HS-27A (cell line): ENCODE measurements at regions not wholly inside any gene's neighbourhood (a gene's known extent, or its start where the extent isn't known, plus 50 kb on each side); places are given as distances from the start of the nearest gene placed in this dataset.

ENCODE experiments used
- DNase-seq: peaks from one replicate; pipeline ENCODE4 v3.0.0-alpha.2; 2012; ENCODE audit warnings: low read depth, missing footprints

DNA sequence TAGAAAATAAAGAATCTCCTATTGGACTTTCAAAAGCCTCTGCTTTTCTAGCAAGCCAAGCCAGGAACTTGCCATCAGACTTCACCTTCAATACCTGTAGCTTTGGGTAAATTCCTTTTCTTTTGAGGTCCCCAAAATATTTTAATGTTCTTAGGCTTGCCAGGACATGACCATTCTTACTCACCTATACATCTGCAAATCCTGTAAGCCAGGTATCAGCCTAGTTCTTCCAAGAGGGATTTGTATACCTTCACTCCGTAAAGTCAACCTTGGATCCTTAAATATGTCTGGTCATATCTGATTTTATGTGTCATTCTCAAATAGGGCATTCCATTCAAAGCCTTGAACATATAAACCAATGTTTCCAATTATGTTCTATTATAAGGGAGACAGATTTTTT lies 210.6 kb upstream of the CELF2 start:
- no peak for DNase-seq

DNA sequence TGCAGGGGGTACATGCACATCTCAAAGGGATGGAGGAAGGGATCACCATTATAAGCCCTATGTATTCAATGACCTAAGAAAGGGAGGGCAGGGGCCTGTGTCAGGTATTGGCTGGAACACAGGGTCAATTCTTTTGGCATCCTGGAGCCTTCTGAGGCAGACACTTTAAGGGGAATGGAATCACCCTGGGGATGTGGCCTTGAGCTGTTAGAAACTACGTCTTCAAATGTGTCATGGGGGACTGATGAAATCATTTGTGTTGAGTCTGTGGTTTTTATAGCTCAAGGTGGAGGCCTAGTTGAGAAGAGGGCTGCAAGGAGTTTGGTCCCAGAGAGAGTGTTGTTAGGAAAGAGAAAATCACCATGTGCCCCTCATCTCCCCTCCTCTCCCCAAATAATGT lies 206.1 kb upstream of the CELF2 start:
- no peak for DNase-seq

DNA sequence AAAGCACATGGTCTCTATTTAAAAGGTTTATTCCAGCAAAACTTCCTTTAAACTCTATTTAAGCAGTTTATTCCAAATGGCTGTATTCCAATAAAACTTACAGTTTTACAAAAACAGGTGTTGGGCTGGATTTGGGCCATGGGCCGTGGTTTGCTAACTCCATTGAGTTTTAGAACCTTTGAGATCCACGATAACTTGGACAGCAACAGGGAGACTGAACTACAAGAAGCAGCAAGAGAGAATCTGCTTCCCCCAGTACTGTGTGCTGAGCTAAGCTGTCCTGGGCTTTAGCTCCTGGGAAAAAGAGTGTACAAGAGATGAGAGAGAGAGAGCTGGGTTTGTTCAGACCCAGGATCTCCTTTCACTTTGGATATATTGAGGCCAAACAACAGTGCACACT lies 204.0 kb upstream of the CELF2 start:
- DNase-seq, result no peak

DNA sequence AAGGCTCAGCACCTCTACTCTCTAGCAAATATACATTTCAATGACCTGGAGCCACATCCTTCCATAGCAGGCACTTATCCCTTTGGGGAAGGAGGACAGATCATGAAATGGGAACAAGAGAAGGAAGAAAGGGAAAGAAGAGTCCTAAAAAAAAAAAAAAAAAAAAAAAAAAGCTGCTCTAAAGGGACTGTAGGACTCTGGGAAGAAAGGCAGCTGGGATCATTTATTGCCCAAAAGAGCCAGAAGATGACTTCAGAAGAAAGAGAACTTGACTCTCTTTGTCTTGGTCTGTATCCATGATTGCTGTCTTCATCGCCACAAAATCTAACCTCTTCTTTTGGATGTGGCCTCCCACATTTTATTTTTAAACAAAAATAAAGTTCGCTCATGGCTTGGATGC lies 203.6 kb upstream of the CELF2 start:
- no peak for DNase-seq

- DNase-seq, result no peak
These were observed 201.2 kb upstream of the CELF2 start for GRCh38 chr10:10816447-10816846.

DNA sequence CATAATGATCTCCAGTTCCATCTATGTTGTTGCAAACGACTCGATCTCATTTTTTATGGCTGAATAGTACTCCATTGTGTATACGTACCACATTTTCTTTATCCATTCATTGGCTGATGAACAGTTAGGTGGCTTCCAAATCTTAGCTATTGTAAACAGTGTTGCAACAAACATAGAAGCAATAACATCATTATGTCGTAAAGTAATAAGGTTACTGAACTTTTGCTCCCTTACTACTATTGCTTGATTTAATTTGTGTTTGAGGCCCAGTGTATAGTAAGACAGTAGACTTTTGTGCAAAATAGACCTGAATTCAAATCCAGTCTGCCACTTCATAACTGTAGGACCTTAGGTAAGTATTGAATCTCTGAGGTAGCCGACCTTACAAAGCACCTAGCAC lies 200.1 kb upstream of the CELF2 start:
- no peak for DNase-seq

GRCh38 chr10:10818082-10818481 lies 199.6 kb upstream of the CELF2 start:
- DNase-seq, result no peak

DNA sequence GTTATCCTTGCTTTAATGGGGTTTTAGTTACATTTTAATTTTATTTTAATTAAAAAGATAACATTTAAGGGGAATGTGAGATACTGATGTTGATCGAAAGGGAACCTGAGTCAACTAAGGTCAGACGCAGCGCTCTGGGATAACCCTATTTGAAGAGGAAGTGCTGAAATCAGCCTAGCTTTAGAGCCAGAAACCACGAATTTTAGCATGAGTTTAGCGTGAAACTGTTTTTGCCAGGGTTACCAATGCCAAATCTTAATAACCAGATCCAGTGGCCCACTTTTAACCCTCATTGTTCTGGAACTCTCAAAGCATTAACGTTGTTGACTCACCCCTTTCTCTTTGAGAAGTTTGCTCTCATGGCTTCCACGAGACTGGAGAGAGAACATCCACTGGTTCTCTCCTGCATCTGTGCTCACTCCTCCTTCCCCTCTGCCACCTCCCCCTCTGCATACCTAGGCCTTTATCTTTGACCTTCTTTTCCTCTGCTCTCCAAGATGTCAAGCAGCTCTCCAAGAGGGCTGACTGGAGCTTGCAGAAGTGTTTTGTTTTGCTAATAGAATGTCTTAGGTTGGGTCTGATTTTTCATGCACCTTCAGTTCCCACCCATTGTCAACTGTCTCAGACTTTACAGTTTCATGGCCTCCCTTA lies 198.3 kb upstream of the CELF2 start:
- no peak for DNase-seq

- no peak for DNase-seq
These were observed 195.7 kb upstream of the CELF2 start for GRCh38 chr10:10821926-10822325.

- no peak for DNase-seq
These were observed 193.0 kb upstream of the CELF2 start for GRCh38 chr10:10824591-10825148.

GRCh38 chr10:10826125-10826524 lies 191.5 kb upstream of the CELF2 start:
- DNase-seq, result no peak

- no peak for DNase-seq
These were observed 189.0 kb upstream of the CELF2 start for GRCh38 chr10:10828623-10829022.

- DNase-seq, result no peak
These were observed 188.1 kb upstream of the CELF2 start for GRCh38 chr10:10829576-10829975.

DNA sequence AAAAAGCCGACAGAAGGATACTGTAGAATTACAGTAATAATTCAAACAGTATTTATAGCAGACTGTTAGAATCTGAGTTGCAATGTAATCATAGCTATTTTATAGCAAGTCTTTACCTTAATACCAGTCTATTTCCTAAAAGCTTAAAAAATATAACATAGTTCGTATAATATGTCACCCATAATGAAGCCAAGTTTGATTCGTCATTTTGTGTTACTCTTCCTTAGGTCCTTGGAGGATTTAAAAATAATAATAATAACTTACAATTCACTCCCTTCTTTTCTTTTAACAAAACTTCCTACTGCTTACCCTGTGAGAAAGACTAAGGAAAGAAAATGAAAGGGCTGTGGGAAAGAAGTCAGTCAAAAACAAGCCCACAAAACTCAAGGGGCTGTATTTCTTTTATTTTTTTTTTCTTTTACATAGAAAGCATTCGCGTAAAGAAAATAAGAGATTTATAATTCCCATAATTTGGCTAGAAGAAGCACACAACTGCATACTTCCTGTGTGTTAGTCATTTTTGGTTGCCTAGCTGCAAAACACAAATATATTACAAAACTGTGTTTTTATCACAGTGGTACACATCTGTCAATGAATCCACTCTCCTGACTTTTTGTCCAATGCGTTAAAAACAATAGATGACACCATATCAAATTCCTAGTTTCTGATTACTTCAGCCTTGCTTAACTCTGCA lies 187.2 kb upstream of the CELF2 start:
- DNase-seq, result no peak

DNA sequence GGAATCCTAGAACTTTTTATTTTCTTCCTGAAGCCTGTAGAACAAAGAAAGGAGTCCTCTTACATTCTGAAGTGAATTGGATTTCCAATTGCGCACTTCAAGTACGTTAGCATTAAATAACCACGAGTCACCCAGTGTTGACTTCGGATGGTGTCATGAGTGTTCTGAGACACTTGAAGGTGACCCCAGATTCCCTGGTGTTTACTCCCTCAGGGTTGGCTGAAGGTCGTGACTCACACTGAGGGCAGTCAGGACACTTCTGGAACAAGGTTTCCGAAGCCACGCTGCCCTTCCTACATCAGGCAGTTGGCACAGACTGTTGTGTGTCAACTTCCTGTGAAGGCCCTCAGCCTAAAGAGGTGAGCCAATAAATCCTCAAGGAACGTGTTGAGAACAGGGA lies 186.6 kb upstream of the CELF2 start:
- peak; percentile 59 for DNase-seq

DNA sequence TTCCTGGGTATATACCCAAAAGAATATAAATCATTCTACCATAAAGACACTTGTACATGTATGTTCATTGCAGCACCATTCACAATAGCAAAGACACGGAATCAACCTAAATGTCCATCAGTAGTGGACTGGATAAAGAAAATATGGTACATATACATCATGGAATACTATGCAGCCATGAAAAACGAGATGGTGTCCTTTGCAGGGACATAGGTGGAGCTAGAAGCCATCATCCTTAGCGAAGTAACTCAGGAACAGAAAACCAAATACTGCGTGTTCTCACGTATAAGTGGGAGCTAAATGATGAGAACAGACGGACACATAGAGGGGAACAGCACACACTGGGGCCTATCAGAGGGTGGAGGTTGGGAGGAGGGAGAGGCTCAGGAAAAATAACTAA lies 183.7 kb upstream of the CELF2 start:
- no peak for DNase-seq

- DNase-seq, result no peak
These were observed 173.4 kb upstream of the CELF2 start for GRCh38 chr10:10844251-10844650.

DNA sequence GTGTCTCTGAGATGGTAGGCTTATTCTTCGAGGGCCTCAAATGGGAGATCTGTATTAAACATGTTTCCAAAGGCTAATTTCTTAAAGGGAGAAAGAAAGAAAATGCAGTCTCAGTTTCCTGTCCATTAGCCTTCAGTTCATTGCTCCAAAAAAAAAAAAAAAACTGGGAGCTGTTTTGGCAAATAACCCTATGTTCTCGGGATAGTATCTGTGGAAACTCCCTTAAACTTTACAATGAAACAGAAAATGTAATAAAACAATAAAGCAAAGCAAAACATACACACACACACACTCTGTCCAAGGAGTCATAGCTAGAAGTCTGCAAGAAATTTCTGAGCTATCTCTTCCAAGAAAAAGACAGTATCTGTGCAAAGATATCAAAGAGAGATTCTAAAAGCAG lies 172.5 kb upstream of the CELF2 start:
- DNase-seq, result no peak

- no peak for DNase-seq
These were observed 171.7 kb upstream of the CELF2 start for GRCh38 chr10:10845826-10846503.

- DNase-seq, result no peak
These were observed 171.2 kb upstream of the CELF2 start for GRCh38 chr10:10846504-10846900.

DNA sequence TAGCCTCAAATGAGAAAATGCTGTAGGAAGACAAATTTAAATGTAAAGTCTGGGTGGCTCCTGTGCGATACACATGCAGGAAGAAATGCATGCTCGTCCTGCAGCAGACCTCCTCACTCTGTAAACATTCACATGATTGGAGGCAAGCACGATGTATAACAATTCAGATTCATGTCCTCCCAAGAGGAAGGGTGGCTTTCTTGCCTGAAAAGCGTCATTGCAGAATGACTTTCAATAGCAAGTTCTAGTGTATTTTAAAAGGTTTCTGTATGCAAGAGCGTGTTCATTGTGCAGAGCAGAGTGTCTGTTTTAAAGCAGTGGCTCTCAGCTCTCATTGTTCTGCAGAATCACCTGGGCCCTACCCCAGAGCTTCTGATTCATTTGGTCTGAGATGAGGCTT lies 170.3 kb upstream of the CELF2 start:
- no peak for DNase-seq

DNA sequence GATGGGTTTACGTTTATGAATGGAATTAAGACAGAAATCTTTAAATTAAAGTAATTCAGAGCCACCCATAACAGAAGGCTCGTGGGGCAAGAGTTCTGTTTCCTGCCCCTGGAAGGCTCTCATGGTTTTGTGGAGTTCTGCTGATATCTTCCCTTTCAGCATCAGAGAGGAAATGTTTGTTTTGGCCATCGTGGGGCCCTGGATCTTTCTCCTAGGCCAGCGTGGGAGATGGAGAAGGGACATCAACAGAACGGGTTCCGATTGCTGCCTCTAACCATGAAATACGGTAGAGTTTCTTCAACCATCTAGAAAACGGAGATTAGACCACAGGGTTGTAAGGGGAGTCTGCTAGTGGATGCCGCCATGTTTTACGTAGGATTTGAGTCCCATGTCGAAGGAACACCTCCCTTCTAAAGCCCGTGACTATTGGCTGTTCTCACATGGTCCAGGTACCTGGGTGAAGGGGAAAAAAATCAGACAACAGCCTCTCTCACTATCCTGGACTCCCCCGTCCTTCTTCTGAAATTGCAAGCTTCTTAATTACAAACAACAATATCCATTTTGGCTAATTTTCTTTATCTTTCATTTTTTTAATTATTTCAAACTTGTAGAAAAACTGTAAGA lies 169.1 kb upstream of the CELF2 start:
- DNase-seq, result no peak

DNA sequence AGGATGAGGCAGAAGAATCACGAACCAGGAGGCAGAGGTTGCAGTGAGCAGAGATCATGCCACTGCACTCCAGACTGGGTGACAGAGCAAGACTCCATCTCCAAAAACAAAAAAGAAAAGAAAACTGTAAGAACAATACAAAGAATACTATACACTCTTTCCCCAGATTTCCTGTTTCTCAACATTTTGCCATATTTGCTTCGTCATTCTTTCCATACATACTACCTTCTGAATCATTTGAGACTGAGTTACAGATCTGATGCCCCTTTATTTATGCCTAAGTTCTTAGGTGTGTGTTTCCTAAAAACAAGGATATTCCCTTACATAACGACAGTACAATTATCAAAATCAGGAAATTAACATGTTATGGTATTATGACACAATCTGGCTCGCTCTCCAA lies 168.4 kb upstream of the CELF2 start:
- DNase-seq, result no peak
